ENCODE measurements at regions not wholly inside any gene's neighbourhood (a gene's known extent, or its start where the extent isn't known, plus 50 kb on each side); places are given as distances from the start of the nearest gene placed in this dataset.

DNA sequence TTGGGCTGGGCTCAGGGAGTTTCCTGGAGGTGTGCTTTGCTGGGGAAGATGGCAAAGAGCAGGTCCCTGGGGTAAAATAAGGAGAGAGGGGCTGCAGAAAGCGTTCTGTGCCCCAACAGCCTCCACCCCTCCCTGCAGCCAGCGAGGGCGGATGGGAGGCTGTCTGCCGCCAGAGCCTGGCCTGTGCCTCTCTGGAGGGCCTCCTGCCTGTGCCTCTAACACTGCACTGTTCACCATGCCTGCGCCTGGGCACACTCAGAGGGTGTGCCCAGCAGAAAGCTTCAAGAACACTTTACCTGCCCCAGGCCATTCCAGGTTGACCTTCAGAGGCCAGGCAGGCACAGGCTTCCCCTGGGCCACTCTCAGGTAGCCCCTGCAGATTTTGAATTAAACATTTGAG lies 77.7 kb upstream of the KLF13 start:
- POLR2A ChIA-PET = no interaction called here
- TF ChIP-seq, protein P1, sequence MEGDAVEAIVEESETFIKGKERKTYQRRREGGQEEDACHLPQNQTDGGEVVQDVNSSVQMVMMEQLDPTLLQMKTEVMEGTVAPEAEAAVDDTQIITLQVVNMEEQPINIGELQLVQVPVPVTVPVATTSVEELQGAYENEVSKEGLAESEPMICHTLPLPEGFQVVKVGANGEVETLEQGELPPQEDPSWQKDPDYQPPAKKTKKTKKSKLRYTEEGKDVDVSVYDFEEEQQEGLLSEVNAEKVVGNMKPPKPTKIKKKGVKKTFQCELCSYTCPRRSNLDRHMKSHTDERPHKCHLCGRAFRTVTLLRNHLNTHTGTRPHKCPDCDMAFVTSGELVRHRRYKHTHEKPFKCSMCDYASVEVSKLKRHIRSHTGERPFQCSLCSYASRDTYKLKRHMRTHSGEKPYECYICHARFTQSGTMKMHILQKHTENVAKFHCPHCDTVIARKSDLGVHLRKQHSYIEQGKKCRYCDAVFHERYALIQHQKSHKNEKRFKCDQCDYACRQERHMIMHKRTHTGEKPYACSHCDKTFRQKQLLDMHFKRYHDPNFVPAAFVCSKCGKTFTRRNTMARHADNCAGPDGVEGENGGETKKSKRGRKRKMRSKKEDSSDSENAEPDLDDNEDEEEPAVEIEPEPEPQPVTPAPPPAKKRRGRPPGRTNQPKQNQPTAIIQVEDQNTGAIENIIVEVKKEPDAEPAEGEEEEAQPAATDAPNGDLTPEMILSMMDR (IDR thresholded peaks at IDR 0.05; ENCODE audit: control extremely low read depth, extremely low read depth, low read depth, missing control alignments) = no peak
- DNase-seq (ENCODE audit: extremely low spot score) = no peak
- CTCF ChIA-PET = interaction anchor here (7.6 kb wide), 1 partner anchor 14 kb away, joined by 56 read pairs; no protein-coding TSS in a partner anchor

DNA sequence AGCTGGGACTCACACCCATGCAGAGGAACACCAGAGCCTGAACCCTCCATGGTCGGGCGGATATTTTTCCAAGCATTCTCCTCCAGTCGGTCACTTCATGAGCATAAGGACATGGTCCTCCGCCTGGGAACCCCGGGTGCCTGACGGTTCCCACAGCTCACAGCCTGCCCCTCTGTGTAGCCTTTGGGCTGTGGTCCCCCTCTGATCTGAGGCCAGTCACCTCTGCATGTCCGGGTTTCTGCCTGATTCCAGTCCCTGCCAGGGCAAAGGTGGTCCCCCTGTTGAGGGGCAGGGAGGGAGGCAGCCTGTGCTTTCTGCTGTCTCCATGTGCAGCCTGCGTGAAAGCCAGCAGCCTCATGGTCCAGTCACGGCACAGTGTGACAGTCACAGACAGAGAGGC lies 76.6 kb upstream of the KLF13 start:
- no peak for DNase-seq (ENCODE audit: extremely low spot score)
- CTCF ChIA-PET = interaction anchor here (1.7 to 7.6 kb wide), 2 partner anchors 13 kb away, joined by 4 to 56 read pairs; no protein-coding TSS in a partner anchor
- TF ChIP-seq, protein P1 (IDR thresholded peaks at IDR 0.05; ENCODE audit: control extremely low read depth, extremely low read depth, low read depth, missing control alignments) = no peak
- POLR2A ChIA-PET = no interaction called here

DNA sequence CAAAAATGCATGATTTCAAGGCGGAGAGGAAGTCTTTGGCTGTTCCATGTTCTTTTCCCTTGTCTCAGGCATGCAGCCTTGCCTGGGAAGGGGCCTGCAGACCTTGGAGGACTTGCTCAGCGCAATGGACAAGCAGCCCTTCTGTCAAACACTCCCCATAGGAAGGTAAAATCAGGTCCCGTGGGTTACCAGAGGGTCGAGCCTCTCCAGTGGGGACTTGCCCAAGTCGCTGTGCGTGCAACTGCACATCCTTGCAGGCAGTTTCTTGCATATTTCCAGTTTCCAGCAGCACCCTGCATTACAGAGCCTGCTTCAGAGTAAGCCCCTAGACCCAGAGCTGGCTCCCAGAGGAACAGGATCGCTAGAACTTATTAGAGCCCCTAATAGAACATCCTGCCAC lies 75.5 kb upstream of the KLF13 start:
- no peak for DNase-seq (ENCODE audit: extremely low spot score)
- ChIA-PET CTCF (interaction anchor here (1.7 to 7.6 kb wide), 4 partner anchors 9 to 17 kb away, joined by 4 to 56 read pairs (median 6); no protein-coding TSS in a partner anchor), POLR2A (no interaction called here)
- TF ChIP-seq, protein P1 (IDR thresholded peaks at IDR 0.05; ENCODE audit: control extremely low read depth, extremely low read depth, low read depth, missing control alignments) = no peak

DNA sequence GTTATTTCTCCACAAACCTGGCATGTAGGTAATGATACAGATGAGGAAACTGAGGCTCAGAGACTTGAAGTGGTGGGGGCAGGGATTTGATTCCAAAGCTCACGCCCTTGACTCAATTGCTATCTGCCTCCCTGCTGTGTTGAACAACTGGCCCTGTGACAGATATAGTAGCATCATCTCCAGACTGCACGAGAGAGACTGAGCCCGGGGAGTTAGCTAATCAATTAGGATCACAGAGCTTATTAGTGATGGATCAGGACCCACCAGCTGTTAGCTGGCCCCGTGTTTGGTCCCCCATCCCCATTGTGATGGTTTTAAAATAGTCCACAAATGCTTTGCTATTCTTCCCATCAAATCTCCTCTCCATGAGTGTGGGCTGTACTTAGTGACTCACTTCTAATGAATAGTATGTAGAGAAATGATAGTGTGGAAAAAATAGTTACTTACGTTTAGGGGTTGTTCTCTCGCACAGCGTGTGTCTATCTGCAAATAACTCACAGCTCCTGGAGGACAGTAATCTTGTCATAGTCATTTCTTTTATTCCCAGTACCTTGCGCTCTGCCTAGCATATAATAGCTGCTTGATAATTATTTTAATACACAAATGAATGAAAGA lies 74.4 kb upstream of the KLF13 start:
- CTCF ChIA-PET = interaction anchor here (1.0 to 7.6 kb wide), 7 partner anchors 10 to 183 kb away, joined by 3 to 56 read pairs (median 4); no protein-coding TSS in a partner anchor
- DNase-seq (ENCODE audit: extremely low spot score) = no peak
- TF ChIP-seq, protein P1 (IDR thresholded peaks at IDR 0.05; ENCODE audit: control extremely low read depth, extremely low read depth, low read depth, missing control alignments) = no peak
- POLR2A ChIA-PET = interaction anchor here (0.7 kb wide), 1 partner anchor 22 kb away, joined by 5 read pairs; no protein-coding TSS in a partner anchor

DNA sequence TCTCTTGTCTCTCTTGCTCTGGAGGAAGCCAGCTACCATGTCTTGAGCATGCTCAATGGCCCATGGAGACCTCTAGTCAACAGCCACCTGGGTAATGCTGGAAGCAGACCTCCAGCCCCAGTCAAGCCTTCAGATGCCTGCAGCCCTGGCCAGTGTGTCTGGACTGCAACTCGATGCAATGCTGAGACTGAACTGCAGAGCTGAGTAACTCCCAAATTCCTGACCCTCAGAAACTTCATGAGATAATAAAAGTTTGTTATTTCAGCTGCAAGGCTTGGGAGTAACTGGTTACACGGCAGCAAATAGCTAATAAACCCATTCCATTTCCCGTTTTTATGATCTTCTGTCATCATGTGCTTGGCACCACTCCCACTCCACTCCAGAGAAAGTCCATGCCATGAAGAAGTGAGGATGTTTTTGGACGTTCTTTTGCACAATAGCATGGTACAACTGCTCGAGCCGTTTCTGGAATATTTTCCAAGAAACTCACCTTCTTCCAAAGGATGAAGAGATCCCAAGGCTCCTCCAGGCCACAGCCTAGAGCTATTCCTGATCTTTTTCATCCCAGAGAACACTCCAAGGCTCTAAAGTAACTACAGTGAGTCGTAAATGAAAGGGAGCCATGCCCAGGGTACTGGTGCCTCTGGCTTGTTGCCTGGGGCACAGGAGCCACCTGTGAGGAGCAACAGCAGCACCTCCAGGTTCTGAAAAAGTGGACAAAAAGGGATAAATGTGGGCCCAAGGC lies 72.0 kb upstream of the KLF13 start:
- TF ChIP-seq, protein P1 (IDR thresholded peaks at IDR 0.05; ENCODE audit: control extremely low read depth, extremely low read depth, low read depth, missing control alignments) = no peak
- ChIA-PET POLR2A (interaction anchor here (1.1 kb wide), 1 partner anchor 71 kb away, joined by 3 read pairs; no protein-coding TSS in a partner anchor), CTCF (interaction anchor here (1.0 to 7.6 kb wide), 8 partner anchors 9 to 234 kb away, joined by 3 to 56 read pairs (median 6); partner anchors contain the start of gene KLF13)
- no peak for DNase-seq (ENCODE audit: extremely low spot score)

DNA sequence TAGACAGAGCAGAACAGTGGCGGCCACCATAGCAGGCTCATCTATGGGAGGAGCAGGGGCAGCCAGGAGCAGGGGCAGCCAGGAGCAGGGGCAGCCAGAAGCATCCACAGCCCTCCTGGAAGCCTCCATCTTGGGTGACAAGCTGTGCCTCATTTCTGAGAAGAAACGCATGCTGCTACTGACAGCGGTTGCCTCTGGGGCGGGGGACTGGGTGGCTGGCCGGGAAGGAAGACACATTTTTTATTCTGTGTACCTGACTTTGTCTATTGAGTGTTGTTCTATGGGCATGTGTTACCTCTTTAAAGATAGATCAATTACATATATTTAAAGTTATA lies 71.5 kb upstream of the KLF13 start:
- ChIA-PET CTCF (interaction anchor here (0.8 to 7.6 kb wide), 10 partner anchors 8 to 234 kb away, joined by 3 to 56 read pairs (median 6); partner anchors contain the start of gene KLF13), POLR2A (interaction anchor here (0.8 to 1.1 kb wide), 3 partner anchors 24 to 71 kb away, joined by 3 read pairs; no protein-coding TSS in a partner anchor)
- TF ChIP-seq, protein P1 (IDR thresholded peaks at IDR 0.05; ENCODE audit: control extremely low read depth, extremely low read depth, low read depth, missing control alignments) = no peak
- no peak for DNase-seq (ENCODE audit: extremely low spot score)
